Suprapubic skin (tissue), 3 donors: ENCODE measurements at regions not wholly inside any gene's neighbourhood (a gene's known extent, or its start where the extent isn't known, plus 50 kb on each side); places are given as distances from the start of the nearest gene placed in this dataset.

Experiments
- CTCF ChIP-seq, 2 donors: fragments of 200-600 bp in 1 of 2; fragments of 450-650 bp in 1 of 2; sonication (generic) in 1 of 2; IDR thresholded peaks; one replicate each; pipeline ENCODE4 v1.5.1; 2016 to 2019; ENCODE audit warnings: antibody characterized with exemption in 2 of 2, mild to moderate bottlenecking in 1 of 2, moderate library complexity in 1 of 2
- POLR2A ChIP-seq, 2 donors: fragments of 450-650 bp; IDR thresholded peaks; one replicate each; pipeline ENCODE4 v1.6.1; 2017; ENCODE audit warnings: antibody characterized with exemption in 2 of 2, mild to moderate bottlenecking in 2 of 2, moderate library complexity in 2 of 2

GRCh38 chr15:70494852-70495571 is 268.3 kb downstream of the UACA start:
- no peak for TF ChIP-seq POLR2A (IDR thresholded peaks at IDR 0.05)
- TF ChIP-seq CTCF (IDR thresholded peaks at IDR 0.05) = no peak
